ENCODE measurements at regions not wholly inside any gene's neighbourhood (a gene's known extent, or its start where the extent isn't known, plus 50 kb on each side); places are given as distances from the start of the nearest gene placed in this dataset.

DNA sequence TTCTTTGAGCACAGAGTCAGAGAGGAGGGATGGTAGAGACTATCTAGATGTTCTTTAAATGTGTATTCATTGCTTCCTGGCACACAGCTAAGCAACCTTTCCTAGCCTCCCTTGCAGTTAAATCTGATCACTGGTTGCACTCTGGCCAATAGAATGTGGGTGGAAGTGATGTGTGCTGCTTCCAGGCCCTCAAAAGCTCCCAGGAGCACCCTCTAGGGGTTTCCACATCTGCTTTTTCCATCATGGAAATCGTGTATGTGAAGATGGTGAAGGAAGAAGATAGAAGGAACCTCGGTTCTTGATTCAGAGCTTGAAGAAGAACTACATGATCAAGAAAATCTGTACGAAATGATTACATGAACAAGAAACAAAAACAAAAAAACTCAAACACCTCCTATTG lies 149.8 kb upstream of the JAG1 start:
- no peak for TF ChIP-seq POLR2A (IDR thresholded peaks at IDR 0.05; ENCODE audit: borderline replicate concordance, extremely low read depth, insufficient read depth, insufficient read length)
- TF ChIP-seq, protein P1, sequence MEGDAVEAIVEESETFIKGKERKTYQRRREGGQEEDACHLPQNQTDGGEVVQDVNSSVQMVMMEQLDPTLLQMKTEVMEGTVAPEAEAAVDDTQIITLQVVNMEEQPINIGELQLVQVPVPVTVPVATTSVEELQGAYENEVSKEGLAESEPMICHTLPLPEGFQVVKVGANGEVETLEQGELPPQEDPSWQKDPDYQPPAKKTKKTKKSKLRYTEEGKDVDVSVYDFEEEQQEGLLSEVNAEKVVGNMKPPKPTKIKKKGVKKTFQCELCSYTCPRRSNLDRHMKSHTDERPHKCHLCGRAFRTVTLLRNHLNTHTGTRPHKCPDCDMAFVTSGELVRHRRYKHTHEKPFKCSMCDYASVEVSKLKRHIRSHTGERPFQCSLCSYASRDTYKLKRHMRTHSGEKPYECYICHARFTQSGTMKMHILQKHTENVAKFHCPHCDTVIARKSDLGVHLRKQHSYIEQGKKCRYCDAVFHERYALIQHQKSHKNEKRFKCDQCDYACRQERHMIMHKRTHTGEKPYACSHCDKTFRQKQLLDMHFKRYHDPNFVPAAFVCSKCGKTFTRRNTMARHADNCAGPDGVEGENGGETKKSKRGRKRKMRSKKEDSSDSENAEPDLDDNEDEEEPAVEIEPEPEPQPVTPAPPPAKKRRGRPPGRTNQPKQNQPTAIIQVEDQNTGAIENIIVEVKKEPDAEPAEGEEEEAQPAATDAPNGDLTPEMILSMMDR (IDR thresholded peaks at IDR 0.05 in 2 of 3, conservative IDR thresholded peaks at IDR 0.05 in 1 of 3; ENCODE audit: borderline replicate concordance in 1 of 3, insufficient read depth in 1 of 3, low read depth in 2 of 3, low read length in 2 of 3): peak in 1 of 3 experiments; percentile 28; a peak in 1 of 6 replicates
- no peak for TF ChIP-seq SIN3A (IDR thresholded peaks at IDR 0.05; ENCODE audit: low read depth)
- no peak for TF ChIP-seq JUND (IDR thresholded peaks at IDR 0.05)
- TF ChIP-seq, protein P2, sequence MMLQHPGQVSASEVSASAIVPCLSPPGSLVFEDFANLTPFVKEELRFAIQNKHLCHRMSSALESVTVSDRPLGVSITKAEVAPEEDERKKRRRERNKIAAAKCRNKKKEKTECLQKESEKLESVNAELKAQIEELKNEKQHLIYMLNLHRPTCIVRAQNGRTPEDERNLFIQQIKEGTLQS (IDR thresholded peaks at IDR 0.05): no peak
- TF ChIP-seq, protein P3, sequence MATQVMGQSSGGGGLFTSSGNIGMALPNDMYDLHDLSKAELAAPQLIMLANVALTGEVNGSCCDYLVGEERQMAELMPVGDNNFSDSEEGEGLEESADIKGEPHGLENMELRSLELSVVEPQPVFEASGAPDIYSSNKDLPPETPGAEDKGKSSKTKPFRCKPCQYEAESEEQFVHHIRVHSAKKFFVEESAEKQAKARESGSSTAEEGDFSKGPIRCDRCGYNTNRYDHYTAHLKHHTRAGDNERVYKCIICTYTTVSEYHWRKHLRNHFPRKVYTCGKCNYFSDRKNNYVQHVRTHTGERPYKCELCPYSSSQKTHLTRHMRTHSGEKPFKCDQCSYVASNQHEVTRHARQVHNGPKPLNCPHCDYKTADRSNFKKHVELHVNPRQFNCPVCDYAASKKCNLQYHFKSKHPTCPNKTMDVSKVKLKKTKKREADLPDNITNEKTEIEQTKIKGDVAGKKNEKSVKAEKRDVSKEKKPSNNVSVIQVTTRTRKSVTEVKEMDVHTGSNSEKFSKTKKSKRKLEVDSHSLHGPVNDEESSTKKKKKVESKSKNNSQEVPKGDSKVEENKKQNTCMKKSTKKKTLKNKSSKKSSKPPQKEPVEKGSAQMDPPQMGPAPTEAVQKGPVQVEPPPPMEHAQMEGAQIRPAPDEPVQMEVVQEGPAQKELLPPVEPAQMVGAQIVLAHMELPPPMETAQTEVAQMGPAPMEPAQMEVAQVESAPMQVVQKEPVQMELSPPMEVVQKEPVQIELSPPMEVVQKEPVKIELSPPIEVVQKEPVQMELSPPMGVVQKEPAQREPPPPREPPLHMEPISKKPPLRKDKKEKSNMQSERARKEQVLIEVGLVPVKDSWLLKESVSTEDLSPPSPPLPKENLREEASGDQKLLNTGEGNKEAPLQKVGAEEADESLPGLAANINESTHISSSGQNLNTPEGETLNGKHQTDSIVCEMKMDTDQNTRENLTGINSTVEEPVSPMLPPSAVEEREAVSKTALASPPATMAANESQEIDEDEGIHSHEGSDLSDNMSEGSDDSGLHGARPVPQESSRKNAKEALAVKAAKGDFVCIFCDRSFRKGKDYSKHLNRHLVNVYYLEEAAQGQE (IDR thresholded peaks at IDR 0.05; ENCODE audit: low read depth): no peak
- TF ChIP-seq YY1 (IDR thresholded peaks at IDR 0.05; ENCODE audit: extremely low read depth, insufficient replicate concordance, low read depth, low read length): no peak
- no peak for TF ChIP-seq SRF (IDR thresholded peaks at IDR 0.05; ENCODE audit: low read depth)
- no peak for TF ChIP-seq EZH2 (IDR thresholded peaks at IDR 0.05)
- TF ChIP-seq POLR2AphosphoS5 (IDR thresholded peaks at IDR 0.05; ENCODE audit: low read depth, low read length): no peak
- TF ChIP-seq SP1 (IDR thresholded peaks at IDR 0.05; ENCODE audit: low read depth): no peak
